ENCODE measurements at regions not wholly inside any gene's neighbourhood (a gene's known extent, or its start where the extent isn't known, plus 50 kb on each side); places are given as distances from the start of the nearest gene placed in this dataset.

DNA sequence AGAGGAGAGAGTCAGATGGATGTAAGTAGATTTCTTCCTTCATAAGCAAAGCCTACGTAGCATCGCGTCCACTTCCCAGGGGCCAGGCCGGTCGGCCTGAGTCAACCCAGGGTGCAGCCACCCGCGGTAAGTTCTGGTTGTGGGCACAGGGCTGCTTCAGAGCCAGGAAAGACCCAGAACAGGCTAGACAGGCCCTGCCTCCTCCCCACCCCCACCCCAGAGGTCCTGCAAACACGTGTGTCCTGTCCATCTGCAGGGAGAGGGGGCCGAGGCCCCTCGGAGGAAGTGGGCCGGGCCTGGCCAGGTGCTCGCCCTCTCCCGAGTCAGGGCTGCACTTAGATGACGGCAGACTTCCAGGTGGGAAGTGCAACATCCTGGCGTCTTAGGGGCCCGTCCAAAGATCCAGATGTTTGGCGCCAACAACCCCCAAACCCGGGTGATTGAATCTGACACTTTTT lies 100.8 kb upstream of the ALDH1A3 start:
- ATAC-seq (ENCODE audit: low FRiP score) (no peak), DNase-seq (ENCODE audit: low spot score) (no peak)
- TF ChIP-seq, protein P1, sequence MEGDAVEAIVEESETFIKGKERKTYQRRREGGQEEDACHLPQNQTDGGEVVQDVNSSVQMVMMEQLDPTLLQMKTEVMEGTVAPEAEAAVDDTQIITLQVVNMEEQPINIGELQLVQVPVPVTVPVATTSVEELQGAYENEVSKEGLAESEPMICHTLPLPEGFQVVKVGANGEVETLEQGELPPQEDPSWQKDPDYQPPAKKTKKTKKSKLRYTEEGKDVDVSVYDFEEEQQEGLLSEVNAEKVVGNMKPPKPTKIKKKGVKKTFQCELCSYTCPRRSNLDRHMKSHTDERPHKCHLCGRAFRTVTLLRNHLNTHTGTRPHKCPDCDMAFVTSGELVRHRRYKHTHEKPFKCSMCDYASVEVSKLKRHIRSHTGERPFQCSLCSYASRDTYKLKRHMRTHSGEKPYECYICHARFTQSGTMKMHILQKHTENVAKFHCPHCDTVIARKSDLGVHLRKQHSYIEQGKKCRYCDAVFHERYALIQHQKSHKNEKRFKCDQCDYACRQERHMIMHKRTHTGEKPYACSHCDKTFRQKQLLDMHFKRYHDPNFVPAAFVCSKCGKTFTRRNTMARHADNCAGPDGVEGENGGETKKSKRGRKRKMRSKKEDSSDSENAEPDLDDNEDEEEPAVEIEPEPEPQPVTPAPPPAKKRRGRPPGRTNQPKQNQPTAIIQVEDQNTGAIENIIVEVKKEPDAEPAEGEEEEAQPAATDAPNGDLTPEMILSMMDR (IDR thresholded peaks at IDR 0.05) = no peak

DNA sequence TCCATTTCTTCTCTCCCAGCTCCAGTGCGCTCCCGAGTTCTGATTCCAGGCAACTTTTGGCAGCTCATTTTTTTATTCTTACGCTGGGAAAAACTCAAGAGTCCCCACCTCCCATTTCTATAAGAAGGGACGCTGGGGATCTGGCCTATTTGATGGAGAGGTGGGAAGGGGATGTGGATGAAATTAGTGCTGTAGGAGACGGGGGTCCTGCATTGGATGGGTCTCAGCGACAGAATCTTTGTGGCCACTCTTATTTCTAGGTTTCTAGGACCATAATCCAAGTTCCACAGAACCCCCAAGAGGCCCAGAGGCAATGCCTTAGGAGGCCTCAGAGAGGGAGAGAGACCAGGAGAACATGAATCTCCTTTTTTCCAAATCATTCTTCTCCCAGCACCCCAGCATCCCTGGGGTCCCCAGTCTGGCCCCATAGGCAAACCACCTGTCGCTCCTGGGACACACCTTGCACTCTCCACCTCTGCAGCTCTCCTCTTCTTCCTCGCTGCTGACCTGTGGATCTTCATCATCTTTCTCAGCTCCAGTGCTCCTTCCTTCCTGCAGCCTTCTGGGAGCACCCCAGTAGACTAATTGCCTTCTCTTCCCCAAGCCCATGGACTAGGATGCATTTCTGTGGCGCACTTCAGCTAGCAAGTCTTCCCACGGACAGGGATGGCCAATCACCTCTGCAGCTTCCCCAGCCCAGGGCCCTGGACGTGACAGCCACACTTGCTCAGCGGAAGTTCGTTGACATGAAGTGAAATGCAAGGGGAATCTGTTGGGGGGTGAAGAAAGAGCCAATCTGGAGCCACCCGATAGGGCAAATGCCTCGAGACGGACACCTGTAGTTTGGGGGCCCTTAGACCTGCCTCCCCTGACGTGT lies 100.1 kb upstream of the ALDH1A3 start:
- DNase-seq (ENCODE audit: low spot score) (no peak), ATAC-seq (ENCODE audit: low FRiP score) (no peak)
- TF ChIP-seq, protein P1 (IDR thresholded peaks at IDR 0.05) = no peak

DNA sequence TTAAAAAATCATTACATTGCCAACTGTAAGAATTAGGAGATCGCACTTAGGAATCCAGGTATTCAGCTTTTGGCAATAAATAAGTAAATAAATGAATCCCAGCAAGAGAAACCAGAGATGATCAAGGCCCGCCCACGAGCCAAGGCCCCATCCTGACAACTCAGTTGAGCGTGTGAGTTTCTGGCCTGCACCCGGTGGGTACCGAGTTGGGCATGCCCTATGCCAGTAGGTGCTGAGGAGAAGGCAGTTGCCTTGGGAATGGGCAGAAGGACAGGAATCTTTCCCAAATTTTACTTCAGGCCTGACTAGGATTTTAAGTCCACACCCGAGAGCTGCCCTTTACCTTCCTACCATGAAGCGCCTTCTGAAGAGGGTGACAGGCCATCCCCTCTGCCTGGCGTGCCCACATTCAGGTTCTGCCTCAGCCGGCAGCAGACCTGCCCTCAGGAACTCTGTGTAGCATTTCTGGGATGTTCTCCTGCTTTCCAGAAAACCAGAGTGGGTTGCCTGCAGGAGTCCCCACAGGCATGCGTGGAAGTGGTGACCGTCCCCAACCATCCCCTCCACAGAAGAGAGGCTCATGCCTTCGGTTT lies 99.3 kb upstream of the ALDH1A3 start:
- no peak for DNase-seq (ENCODE audit: low spot score)
- TF ChIP-seq, protein P1 (IDR thresholded peaks at IDR 0.05) = no peak

DNA sequence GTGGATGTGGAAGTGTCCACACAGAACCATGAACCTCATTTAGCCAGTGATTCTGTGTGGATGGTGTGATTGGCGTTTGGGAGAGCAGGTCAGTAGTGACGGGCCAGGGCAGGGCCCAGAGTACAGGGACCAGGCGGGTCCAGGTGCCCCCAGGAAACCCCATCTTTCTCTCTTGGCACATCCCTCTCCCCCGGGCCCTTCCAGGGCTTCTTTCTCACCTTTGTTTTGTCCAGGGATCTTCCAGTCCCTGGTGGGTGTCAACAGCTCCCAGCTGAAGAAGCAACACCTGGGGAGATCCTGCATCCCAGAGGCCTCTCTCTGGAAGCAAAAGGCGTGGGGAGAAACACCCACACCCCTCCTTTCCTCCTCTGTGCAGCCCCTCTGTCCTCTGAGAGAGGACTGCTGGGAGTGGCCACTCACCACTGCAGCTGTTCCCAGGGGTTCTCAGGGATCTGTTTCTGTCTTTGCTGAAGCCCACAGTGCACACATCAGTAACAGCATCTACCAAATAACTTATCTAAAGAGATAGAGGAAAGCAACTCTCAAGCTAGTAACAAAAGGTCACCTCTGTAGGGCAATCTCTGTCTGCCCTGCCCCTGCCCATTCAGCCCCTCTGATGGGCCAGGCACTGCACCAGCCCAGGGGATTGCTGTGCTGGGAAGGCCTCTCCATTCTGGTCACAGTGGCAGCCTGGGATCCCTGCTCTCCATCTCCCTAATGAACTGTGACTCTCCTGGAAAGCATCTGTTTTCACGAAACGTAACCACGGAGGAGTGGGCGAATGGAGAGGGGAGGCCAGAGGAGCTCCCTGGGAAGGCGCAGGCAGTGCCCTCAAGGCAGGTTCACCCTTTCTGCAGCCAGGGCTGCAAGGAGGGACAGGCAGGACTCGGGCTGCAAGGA lies 98.3 kb upstream of the ALDH1A3 start:
- ATAC-seq (ENCODE audit: low FRiP score) = no peak
- TF ChIP-seq, protein P1 (IDR thresholded peaks at IDR 0.05) = no peak
- no peak for DNase-seq (ENCODE audit: low spot score)

More for the DNA sequence above, 99.3 kb upstream of the ALDH1A3 start:
- ATAC-seq (ENCODE audit: low FRiP score) = no peak

DNA sequence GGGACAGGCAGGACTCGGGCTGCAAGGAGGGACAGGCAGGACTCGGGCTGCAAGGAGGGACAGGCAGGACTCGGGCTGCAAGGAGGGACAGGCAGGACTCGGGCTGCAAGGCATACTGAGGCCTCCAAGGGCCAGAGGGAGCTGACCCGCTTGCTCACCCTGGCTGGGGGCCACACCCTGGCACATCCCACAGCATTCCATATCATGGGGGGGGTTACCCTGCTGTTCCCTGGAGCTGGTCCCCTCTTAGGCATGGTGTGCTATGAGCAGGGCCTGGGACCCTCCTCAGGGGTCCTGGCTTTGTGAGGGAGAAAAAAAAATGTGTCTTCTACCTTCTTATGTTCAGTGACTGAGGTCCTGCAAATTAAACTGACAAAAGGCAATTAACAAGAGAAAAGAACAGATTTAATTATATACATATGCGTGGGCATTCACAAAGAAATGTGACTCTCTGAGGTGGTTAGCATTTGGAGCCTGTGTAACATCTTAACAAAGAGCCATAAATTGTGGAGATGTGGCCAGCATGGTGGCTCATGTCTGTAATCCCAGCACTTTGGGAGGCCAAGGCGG lies 97.6 kb upstream of the ALDH1A3 start:
- TF ChIP-seq, protein P1 (IDR thresholded peaks at IDR 0.05) = no peak
- ATAC-seq (ENCODE audit: low FRiP score) (no peak), DNase-seq (ENCODE audit: low spot score) (no peak)

DNA sequence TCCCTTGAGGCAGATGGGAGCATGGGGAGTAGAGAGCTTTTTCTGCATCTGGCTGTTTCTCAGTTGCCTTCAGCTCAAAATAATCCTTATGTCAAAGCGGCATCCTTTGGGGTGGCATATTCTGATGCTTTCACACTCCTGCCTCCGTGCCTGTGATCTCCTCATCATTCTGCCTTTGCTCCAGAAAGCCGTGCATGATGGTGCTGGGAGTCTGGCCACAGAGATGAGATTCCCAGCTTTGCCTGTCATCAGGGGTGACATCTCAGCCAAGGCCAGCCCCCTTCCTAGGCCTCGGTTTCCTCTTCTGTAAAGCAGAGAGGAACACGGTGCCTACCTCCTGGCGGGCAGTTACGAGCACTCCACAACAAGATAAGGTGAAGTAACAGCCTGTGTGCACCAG lies 96.3 kb upstream of the ALDH1A3 start:
- ATAC-seq (ENCODE audit: low FRiP score) (no peak), DNase-seq (ENCODE audit: low spot score) (no peak)
- TF ChIP-seq, protein P1 (IDR thresholded peaks at IDR 0.05) = no peak
